Limb (tissue), 2 donors: ENCODE measurements at regions not wholly inside any gene's neighbourhood (a gene's known extent, or its start where the extent isn't known, plus 50 kb on each side); places are given as distances from the start of the nearest gene placed in this dataset.
"Not testable (repeated sequence)": the region's sequence is repeated elsewhere in the genome, so short reads cannot be mapped to it uniquely, and the experiment has no call there.

Experiments
- DNase-seq, 2 donors: peaks; one replicate each; pipeline ENCODE4 v3.0.0-alpha.2; 2016; ENCODE audit errors: extremely low spot score in 2 of 2

GRCh38 chr11:71153005-71153390 is 99.4 kb downstream of the SHANK2 start:
- no peak for DNase-seq

- DNase-seq, result not testable (repeated sequence)
These were observed 99.9 kb downstream of the SHANK2 start for GRCh38 chr11:71152312-71153004.

- no peak for DNase-seq
These were observed 100.8 kb downstream of the SHANK2 start for GRCh38 chr11:71151561-71151960.

GRCh38 chr11:71150859-71151258 is 101.5 kb downstream of the SHANK2 start:
- no peak for DNase-seq

GRCh38 chr11:71148716-71149115 is 103.7 kb downstream of the SHANK2 start:
- DNase-seq, result no peak

GRCh38 chr11:71147331-71147730 is 105.0 kb downstream of the SHANK2 start:
- DNase-seq, result no peak

GRCh38 chr11:71146846-71147245 is 105.5 kb downstream of the SHANK2 start:
- no peak for DNase-seq

- DNase-seq, result no peak
These were observed 106.2 kb downstream of the SHANK2 start for GRCh38 chr11:71145988-71146824.

- no peak for DNase-seq
These were observed 107.0 kb downstream of the SHANK2 start for GRCh38 chr11:71145368-71145767.

GRCh38 chr11:71144736-71145135 is 107.6 kb downstream of the SHANK2 start:
- no peak for DNase-seq

- DNase-seq, result no peak
These were observed 108.4 kb downstream of the SHANK2 start for GRCh38 chr11:71144010-71144409.

GRCh38 chr11:71140206-71140919 is 112.0 kb downstream of the SHANK2 start:
- no peak for DNase-seq

GRCh38 chr11:71139516-71140205 is 112.7 kb downstream of the SHANK2 start:
- DNase-seq, result peak in 1 of 2 donors; percentile 64

GRCh38 chr11:71138737-71139425 is 113.5 kb downstream of the SHANK2 start:
- no peak for DNase-seq

GRCh38 chr11:71137376-71137775 is 115.0 kb downstream of the SHANK2 start:
- no peak for DNase-seq

- DNase-seq, result no peak
These were observed 116.1 kb downstream of the SHANK2 start for GRCh38 chr11:71136095-71136845.

GRCh38 chr11:71135112-71135511 is 117.3 kb downstream of the SHANK2 start:
- no peak for DNase-seq

GRCh38 chr11:71133946-71134345 is 118.4 kb downstream of the SHANK2 start:
- no peak for DNase-seq

- DNase-seq, result peak in 1 of 2 donors; percentile 43
These were observed 120.5 kb downstream of the SHANK2 start for GRCh38 chr11:71131861-71132260.

- no peak for DNase-seq
These were observed 122.3 kb downstream of the SHANK2 start for GRCh38 chr11:71130106-71130505.
